HFF-Myc (cell line): ENCODE measurements at regions not wholly inside any gene's neighbourhood (a gene's known extent, or its start where the extent isn't known, plus 50 kb on each side); places are given as distances from the start of the nearest gene placed in this dataset.
"Not testable (repeated sequence)": the region's sequence is repeated elsewhere in the genome, so short reads cannot be mapped to it uniquely, and the experiment has no call there.

Experiments used
- DNase-seq: peaks from one replicate; pipeline ENCODE4 v3.0.0-alpha.2; 2011; ENCODE audit warnings: low read depth; ENCODE audit errors: extremely low read depth
- H3K4me3 ChIP-seq: replicated peaks from 2 replicates; pipeline ENCODE4 v1.5.1; 2011; ENCODE audit warnings: low read depth, mild to moderate bottlenecking, control low read depth, low read length
- TF ChIP-seq, protein P1 (sequence below): IDR thresholded peaks from 2 replicates; pipeline ENCODE4 v1.5.1; 2012; ENCODE audit warnings: mild to moderate bottlenecking, low read depth, low read length, control low read depth; ENCODE audit errors: missing control alignments

GRCh38 chr6:4220558-4220957 lies 85.2 kb upstream of the ECI2 start:
- TF ChIP-seq, protein P1, sequence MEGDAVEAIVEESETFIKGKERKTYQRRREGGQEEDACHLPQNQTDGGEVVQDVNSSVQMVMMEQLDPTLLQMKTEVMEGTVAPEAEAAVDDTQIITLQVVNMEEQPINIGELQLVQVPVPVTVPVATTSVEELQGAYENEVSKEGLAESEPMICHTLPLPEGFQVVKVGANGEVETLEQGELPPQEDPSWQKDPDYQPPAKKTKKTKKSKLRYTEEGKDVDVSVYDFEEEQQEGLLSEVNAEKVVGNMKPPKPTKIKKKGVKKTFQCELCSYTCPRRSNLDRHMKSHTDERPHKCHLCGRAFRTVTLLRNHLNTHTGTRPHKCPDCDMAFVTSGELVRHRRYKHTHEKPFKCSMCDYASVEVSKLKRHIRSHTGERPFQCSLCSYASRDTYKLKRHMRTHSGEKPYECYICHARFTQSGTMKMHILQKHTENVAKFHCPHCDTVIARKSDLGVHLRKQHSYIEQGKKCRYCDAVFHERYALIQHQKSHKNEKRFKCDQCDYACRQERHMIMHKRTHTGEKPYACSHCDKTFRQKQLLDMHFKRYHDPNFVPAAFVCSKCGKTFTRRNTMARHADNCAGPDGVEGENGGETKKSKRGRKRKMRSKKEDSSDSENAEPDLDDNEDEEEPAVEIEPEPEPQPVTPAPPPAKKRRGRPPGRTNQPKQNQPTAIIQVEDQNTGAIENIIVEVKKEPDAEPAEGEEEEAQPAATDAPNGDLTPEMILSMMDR: no peak
- DNase-seq: no peak
- no peak overlapping the region for H3K4me3 ChIP-seq

GRCh38 chr6:4218619-4219317 lies 83.4 kb upstream of the ECI2 start:
- not testable (repeated sequence) for DNase-seq, H3K4me3 ChIP-seq

DNA sequence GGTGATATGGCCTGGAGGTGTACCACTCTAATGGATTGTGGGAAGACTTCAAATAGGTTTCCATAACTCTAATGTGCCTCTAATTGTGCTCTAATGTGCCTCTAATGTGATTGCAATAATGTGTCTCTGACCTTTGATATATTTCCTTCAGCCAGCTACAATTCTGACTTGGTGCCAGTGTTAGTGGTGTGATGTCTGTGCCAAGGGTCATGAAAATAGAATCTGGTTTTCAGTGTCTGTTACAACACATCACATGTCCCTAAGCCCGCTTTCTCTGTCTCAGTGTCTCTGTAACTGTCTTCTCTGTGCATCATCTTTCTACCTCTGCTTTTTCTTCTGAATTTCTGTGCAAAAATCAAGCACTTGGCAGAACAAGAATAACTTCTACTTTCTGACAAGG lies 77.2 kb upstream of the ECI2 start:
- DNase-seq: no peak
- H3K4me3 ChIP-seq: no peak overlapping the region
- TF ChIP-seq, protein P1: no peak

DNA sequence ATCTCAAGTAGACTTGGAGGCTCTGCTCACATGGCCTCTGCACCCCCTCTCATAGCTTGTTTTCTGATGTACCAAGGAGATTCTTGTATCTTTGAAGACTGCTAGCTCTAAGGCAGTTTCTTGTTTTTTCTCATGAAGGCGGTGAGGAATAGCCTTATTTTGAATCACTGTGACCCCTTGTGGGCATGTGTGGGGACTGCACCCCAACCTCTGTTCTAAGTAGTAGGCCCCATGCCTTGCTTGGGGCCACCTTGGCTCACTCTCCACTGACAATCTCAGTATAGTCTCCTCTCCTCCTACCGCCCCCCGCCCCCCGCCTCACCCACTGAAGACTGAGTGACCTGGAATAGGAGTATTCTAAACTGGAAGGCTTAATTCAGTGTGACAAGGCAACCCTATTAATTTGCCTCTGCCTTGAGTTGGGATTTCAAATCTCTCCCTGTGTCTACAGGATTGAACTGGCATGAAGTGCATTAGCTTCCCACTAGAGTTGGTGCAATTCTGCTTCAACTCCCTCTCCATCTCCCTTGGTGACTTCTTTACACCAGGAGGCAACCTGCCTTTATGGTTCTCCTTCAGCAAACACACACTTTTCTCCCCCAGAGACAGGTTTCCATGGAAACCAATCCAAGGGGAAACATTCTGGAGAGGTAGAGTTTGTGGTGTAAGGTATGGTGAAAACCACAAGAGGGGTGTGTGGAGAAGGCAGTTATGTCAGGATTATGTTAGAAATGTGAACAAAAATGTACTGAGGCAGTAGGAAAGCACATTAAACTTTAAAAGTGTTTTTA lies 75.4 kb upstream of the ECI2 start:
- TF ChIP-seq, protein P1: peak; percentile 72
- H3K4me3 ChIP-seq: no peak overlapping the region
- DNase-seq: peak; percentile 31

DNA sequence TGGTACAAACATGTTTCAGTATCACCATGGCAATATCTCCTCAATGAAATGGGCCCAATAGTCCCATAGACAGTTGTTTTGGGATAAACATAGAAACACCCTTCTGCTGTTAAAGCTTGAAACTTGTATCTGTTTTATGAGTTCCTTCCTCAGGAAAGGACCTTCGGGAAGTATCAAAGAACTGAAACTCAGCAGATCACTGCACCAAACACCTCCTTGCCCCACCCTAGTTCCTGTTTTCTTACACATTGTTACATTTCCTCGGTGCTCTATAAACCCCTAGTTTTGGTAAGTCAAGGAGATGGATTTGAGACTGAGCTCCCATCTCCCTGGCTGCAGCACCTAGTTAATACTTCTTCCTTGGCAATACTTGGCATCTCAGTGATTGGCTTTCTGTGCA lies 73.8 kb upstream of the ECI2 start:
- no peak for DNase-seq
- TF ChIP-seq, protein P1: no peak
- H3K4me3 ChIP-seq: no peak overlapping the region

DNA sequence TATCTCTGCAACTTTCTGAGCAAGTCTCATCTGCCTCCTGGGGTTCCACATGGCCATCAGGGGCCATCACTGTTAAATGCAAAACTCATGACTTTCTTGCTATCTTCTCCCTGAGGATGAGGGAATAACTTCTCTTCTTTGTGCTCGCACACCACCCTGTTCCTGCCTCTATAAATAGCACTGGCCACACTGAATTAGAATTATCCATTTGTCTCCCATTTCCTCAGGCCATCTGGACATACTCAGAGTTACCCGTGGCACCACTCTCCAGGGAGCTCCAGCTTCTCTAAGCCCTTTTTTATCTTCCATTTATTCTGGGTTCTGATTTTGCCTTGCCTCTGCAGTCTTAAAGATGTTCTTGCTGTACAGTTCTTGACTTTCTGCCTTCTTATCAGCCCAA lies 72.8 kb upstream of the ECI2 start:
- TF ChIP-seq, protein P1: no peak
- DNase-seq: no peak

GRCh38 chr6:4203642-4204417 lies 68.5 kb upstream of the ECI2 start:
- DNase-seq, H3K4me3 ChIP-seq: not testable (repeated sequence)

More for the DNA sequence above, 72.8 kb upstream of the ECI2 start:
- H3K4me3 ChIP-seq: no peak overlapping the region
